ENCODE measurements at regions not wholly inside any gene's neighbourhood (a gene's known extent, or its start where the extent isn't known, plus 50 kb on each side); places are given as distances from the start of the nearest gene placed in this dataset.

DNA sequence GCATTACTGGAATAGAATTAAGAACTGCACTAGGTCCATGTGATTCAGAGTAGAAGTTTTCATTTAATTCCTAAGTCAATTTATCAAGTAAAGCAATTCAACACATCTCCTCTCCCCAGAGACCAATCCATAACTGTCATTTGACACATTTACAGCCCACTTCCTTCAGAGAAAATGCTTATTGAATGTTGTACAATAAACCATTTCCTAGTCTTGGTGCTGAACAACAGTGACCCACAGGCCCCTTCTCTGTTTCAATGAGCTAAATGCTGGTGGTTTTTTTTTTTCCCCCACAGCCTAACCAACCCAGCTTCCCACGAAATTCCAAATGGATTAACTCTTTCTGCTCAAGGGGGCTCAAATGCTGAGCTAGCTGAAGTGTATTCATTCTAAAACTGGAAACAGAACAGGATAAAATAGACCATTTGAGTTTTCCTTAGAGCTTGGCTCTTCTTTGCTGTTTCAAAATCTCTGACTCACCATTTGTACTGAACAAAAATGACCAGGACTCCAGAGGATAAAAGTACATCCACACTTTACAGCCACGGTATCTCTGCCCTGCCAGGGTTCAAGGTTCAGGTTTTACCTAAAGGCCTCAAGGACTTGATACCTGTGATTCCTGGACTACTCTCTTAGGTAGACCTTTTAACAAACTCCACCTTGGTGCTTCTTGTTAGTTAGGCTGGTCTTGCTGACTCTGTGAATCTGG, 62.3 kb downstream of the TMEM100 start:
- no peak for TF ChIP-seq ZNF521 (tag by site-specific recombination; IDR thresholded peaks at IDR 0.05)
- TF ChIP-seq REPIN1 (tag by site-specific recombination; IDR thresholded peaks at IDR 0.05; ENCODE audit: low read depth) = no peak
- no peak for TF ChIP-seq ZNF548 (tag by site-specific recombination; IDR thresholded peaks at IDR 0.05)
- TF ChIP-seq ZBTB49 (tag by site-specific recombination; IDR thresholded peaks at IDR 0.05; ENCODE audit: low read depth) = no peak
- TF ChIP-seq, protein P1, sequence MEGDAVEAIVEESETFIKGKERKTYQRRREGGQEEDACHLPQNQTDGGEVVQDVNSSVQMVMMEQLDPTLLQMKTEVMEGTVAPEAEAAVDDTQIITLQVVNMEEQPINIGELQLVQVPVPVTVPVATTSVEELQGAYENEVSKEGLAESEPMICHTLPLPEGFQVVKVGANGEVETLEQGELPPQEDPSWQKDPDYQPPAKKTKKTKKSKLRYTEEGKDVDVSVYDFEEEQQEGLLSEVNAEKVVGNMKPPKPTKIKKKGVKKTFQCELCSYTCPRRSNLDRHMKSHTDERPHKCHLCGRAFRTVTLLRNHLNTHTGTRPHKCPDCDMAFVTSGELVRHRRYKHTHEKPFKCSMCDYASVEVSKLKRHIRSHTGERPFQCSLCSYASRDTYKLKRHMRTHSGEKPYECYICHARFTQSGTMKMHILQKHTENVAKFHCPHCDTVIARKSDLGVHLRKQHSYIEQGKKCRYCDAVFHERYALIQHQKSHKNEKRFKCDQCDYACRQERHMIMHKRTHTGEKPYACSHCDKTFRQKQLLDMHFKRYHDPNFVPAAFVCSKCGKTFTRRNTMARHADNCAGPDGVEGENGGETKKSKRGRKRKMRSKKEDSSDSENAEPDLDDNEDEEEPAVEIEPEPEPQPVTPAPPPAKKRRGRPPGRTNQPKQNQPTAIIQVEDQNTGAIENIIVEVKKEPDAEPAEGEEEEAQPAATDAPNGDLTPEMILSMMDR (tag by site-specific recombination; IDR thresholded peaks at IDR 0.05) = no peak
- TF ChIP-seq ZNF433 (tag by site-specific recombination; IDR thresholded peaks at IDR 0.05; ENCODE audit: low read depth) = no peak
- no peak for TF ChIP-seq ZNF660 (tag by site-specific recombination; IDR thresholded peaks at IDR 0.05)
- TF ChIP-seq ZNF785 (tag by site-specific recombination; IDR thresholded peaks at IDR 0.05) = no peak

Data from HEK293 (cell line).